Stimulated activated effector memory CD8-positive, alpha-beta T cell treated with anti-CD3 and anti-CD28 coated beads, Interleukin-12 subunit alpha, Interleukin-12 subunit beta, amount 100 ng/mL, for 72 hours (primary cell): ENCODE measurements at regions not wholly inside any gene's neighbourhood (a gene's known extent, or its start where the extent isn't known, plus 50 kb on each side); places are given as distances from the start of the nearest gene placed in this dataset.
"Not testable (repeated sequence)": the region's sequence is repeated elsewhere in the genome, so short reads cannot be mapped to it uniquely, and the experiment has no call there.

Source experiments
- ATAC-seq: fragments of 150-1000 bp; cut with Tn5 transposase; 2 replicates; pipeline ENCODE4 v1.10.0; 2021
- DNase-seq, 2 donors: peaks; one replicate each; pipeline ENCODE4 v3.0.0; 2021 to 2022; ENCODE audit warnings: low spot score in 2 of 2
- H3K27ac Mint-ChIP-seq: one replicate; pipeline ENCODE4 v1.8.0; 2022; ENCODE audit warnings: mild to moderate bottlenecking, mixed read lengths
- H3K36me3 Mint-ChIP-seq: one replicate; pipeline ENCODE4 v1.8.0; 2022; ENCODE audit warnings: mild to moderate bottlenecking, mixed read lengths
- H3K4me1 Mint-ChIP-seq: one replicate; pipeline ENCODE4 v1.8.0; 2022; ENCODE audit warnings: mixed read lengths
- H3K4me3 Mint-ChIP-seq: one replicate; pipeline ENCODE4 v1.8.0; 2022; ENCODE audit warnings: mild to moderate bottlenecking, mixed read lengths
- H3K9me3 Mint-ChIP-seq: one replicate; pipeline ENCODE4 v1.8.0; 2022; ENCODE audit warnings: mixed read lengths

DNA sequence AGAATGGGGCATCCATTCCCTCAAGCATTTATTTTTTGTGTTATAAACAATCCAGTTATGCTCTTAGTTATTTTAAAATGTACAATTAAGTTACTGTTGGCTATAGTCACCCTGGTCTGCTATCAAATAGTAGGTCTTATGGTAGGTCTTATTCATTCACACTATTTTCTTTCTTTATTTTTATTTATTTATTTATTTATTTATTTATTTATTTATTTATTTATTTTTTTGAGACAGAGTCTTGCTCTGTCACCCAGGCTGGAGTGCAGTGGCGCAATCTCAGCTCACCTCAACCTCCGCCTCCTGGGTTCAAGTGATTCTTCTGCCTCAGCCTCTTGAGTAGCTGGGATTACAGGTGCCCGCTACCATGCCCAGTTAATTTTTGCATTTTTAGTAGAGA is 967.4 kb upstream of the AUTS2 start:
- H3K4me1 Mint-ChIP-seq, ATAC-seq, H3K36me3 Mint-ChIP-seq, H3K27ac Mint-ChIP-seq, DNase-seq, H3K4me3 Mint-ChIP-seq, H3K9me3 Mint-ChIP-seq: not testable (repeated sequence)

DNA sequence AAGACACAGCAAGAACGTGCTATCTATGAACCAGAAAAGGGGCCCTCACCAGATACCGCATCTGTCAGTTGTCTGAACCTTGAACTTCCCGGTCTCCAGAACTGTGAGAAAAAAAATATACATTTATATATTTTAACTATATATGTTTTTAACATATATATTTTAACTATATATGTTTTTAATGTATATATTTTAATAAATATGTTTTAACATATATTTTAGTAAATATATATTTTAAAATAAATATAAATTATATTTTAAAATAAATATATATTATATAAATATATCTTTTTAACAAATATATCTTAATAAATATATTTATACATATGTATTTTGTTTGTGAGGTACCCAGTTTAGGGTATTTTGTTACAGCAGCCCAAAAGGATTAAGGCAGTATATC is 958.2 kb upstream of the AUTS2 start:
- Mint-ChIP-seq H3K9me3 (peaks cover 7% of the 10 kb centered on the region), H3K36me3 (no peaks in the 10 kb centered on the region), H3K4me1 (no peaks in the 10 kb centered on the region), H3K4me3 (no peak overlapping the region), H3K27ac (no peak overlapping the region)
- no peak for DNase-seq
- ATAC-seq, result no peak

DNA sequence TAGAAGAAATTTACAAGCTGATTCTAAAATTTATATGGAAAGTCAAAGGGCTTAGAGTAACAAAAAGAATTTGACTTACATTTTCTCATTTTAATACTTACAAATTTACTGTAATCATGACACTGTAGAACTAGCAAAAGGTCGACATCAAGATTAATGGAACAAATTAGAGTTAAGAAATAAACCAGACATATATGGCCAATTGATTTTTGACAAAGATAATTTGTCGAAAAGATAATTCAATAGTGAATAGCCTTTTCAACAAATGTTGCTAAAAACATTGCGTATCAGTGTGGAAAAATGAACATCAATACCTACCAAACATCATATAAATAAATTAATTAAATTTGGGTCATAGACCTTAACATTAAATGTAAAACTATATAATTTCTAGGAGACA is 955.5 kb upstream of the AUTS2 start:
- H3K4me3 Mint-ChIP-seq, result no peak overlapping the region
- DNase-seq (no peak), ATAC-seq (no peak)
- no peaks in the 10 kb centered on the region for H3K36me3 Mint-ChIP-seq
- no peaks in the 10 kb centered on the region for H3K4me1 Mint-ChIP-seq
- H3K9me3 Mint-ChIP-seq, result peaks cover 3% of the 10 kb centered on the region
- no peak overlapping the region for H3K27ac Mint-ChIP-seq

DNA sequence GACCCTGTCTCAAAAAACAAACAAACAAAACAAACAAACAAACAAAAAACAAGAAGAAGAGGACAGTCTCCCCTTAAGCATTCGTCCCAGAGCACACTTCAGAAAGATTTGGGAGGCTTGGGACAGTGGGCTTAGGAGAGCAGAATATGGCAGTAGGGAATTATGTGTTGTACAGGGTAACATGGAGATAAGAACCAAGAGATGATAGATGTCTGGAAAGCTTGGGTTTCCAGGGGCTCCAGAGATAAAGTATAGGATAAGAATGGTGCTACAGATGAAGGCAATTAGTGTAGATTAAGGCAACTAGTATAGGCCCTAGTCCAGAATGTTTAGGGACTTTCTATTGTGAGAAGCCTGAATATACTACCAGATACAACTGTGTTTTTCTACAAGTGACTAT is 934.9 kb upstream of the AUTS2 start:
- no peak overlapping the region for H3K4me3 Mint-ChIP-seq

DNA sequence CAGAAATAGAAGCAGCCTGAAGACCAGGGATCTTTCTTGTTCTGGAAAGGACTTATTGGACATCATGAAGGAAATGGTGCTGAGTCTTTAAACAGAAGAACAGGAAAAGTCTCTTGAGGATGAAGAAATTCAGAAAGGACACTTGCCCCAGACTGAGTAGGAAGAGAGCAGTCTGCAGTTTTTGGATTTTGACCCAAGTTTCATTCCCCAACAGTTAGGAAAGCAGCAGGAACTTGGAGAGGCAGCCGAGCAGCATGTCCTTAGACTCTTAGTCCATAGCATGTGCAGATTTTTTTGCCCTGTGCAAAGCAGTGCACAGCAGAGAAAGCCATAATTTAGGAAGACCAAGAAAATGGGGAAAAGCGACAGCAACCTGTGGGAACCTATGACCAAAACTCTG is 927.2 kb upstream of the AUTS2 start:
- ATAC-seq, result no peak
- Mint-ChIP-seq H3K9me3 (peaks cover 16% of the 10 kb centered on the region), H3K4me1 (no peaks in the 10 kb centered on the region), H3K36me3 (no peaks in the 10 kb centered on the region), H3K4me3 (no peak overlapping the region), H3K27ac (no peak overlapping the region)
- no peak for DNase-seq

More for the DNA sequence above, 934.9 kb upstream of the AUTS2 start:
- no peaks in the 10 kb centered on the region for H3K4me1 Mint-ChIP-seq
- H3K9me3 Mint-ChIP-seq, result peaks cover 5% of the 10 kb centered on the region
- no peak for DNase-seq
- no peak overlapping the region for H3K27ac Mint-ChIP-seq
- H3K36me3 Mint-ChIP-seq, result no peaks in the 10 kb centered on the region
- ATAC-seq, result no peak

DNA sequence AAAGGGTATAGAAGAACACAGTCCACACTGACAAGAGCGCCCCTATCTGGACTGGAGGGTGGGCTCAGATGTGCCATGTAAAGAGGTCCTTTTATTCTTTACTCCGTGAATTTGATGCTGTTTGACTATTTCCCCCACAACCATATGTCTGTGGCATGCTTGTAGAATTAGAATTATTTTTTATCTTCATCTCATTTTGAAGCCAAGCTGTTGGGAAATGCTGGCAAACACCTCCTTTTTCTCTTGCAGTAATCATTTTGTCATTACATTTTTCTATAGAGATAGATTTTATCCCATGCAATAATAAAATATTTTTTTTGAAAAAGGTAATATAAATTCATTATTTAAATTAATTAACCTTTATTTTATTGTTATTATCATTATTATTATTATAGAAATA is 926.6 kb upstream of the AUTS2 start:
- DNase-seq (no peak), ATAC-seq (no peak)
- Mint-ChIP-seq H3K27ac (no peak overlapping the region), H3K4me1 (no peaks in the 10 kb centered on the region), H3K4me3 (no peak overlapping the region), H3K9me3 (peaks cover 16% of the 10 kb centered on the region), H3K36me3 (no peaks in the 10 kb centered on the region)

DNA sequence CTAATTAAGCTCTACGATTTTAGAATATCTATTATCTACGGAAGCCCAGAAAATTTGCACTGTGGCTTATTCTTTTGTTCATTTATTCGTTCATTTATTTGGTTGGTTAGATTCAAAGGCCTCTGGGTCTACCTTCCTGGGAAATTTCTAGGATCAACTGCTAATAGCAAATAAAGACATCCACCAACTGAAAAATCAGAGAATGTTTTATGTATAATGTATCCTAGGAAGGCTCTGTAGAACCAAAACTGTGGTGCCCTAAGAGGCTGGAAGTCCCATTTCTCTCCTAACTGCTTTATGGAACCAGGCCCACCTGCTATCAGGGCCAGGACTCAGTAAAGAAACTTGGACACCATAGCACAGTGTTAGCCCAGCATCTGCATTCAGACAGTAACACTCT is 923.4 kb upstream of the AUTS2 start:
- Mint-ChIP-seq H3K36me3 (no peaks in the 10 kb centered on the region), H3K9me3 (peaks cover 21% of the 10 kb centered on the region), H3K27ac (no peak overlapping the region), H3K4me3 (no peak overlapping the region), H3K4me1 (no peaks in the 10 kb centered on the region)
- no peak for DNase-seq
- ATAC-seq, result no peak

DNA sequence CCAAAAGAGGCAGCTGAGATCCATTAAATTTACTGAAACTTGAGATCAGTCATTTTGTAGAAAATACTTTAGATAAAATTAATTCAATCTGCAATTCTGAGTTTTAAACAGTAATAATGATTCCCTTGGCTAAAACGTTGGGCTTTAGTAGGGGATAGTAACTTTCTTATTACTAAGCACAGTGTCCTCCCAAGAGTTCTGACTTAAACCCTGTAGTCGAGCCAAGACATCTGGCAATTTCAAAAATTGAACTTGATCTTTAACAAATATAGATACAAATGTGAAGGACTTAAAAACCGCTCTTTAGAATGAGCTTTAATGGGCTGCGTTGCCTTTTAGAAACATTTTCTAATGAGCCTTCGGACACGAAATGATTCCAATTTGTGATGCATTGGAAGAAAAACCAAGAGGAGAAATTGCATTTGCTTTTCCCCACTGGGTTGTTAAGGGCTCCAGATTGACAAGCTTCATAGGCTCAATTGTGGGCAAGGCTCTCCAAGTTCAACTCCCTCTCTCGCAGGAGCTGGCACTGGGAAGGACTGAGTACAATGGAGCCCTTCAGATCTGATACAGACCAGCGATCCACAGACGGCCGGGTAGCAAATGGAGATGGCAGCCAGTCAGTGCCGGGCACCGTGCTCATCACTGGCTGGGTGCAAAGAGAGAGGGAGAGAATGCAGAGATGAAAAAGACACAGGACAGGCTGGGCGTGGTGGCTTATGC is 921.3 kb upstream of the AUTS2 start:
- ATAC-seq (no peak), DNase-seq (no peak)
- H3K9me3 Mint-ChIP-seq, result peaks cover 21% of the 10 kb centered on the region
- no peak overlapping the region for H3K27ac Mint-ChIP-seq
- H3K4me1 Mint-ChIP-seq, result no peaks in the 10 kb centered on the region
- no peak overlapping the region for H3K4me3 Mint-ChIP-seq
- no peaks in the 10 kb centered on the region for H3K36me3 Mint-ChIP-seq

DNA sequence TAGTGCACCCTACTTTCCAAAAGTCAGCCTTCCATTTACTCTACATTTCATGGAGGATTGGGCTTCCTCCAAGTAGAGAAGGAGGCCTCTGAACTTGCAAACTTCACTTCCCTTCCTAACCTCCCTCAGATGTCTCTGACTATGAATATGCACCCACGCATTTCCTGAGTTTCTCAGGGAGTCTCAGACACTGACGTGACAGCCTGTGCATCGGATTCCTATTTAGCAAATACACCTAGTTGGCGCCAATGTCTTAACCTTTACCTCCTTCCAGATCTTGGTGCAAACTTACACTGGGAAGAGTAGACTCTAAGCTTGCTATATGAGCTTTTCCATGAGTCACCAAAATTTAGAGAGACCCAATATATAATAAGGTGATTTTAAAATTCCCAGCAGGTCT is 920.1 kb upstream of the AUTS2 start:
- no peak for DNase-seq
- no peak for ATAC-seq
- H3K9me3 Mint-ChIP-seq, result peaks cover 21% of the 10 kb centered on the region
- H3K4me1 Mint-ChIP-seq, result no peaks in the 10 kb centered on the region
- no peak overlapping the region for H3K4me3 Mint-ChIP-seq
- H3K36me3 Mint-ChIP-seq, result no peaks in the 10 kb centered on the region
- no peak overlapping the region for H3K27ac Mint-ChIP-seq

DNA sequence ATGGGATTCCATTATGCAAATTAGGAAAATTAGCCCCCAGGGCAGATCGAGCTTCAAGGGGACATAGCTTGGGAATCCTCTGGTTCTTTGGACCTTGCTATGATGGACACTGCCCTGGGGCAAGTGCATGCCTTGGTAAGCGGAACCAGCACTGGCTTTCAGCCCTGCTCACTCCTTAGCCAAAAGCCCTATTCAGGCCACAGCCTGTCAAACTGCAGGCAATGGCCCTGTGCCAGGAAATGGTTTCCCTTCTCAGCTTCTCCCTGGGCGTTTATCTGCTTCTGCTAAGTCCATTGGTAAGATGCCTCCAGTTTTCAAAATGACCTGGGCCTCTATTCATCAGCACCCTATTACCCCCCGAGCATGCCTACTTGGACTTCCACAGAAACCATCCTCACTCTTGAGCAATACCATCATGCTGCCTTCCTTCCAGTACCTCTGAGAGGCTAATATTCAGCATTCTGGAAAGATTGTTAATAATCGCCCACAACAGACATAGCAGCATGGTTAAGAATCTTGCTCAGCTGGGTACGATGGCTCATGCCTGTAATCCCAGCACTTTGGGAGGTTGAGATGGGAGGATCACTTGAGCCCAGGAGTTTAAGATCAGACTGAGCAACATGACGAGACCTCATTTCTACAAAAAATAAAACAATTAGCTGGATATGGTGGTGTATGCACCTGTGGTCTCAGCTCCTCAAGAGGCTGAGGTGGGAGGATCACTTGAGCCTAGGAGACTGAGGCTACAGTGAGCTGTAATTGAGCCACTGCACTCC is 918.6 kb upstream of the AUTS2 start:
- ATAC-seq (no peak), DNase-seq (no peak)
- Mint-ChIP-seq H3K36me3 (no peaks in the 10 kb centered on the region), H3K4me1 (no peaks in the 10 kb centered on the region), H3K27ac (no peak overlapping the region), H3K4me3 (no peak overlapping the region), H3K9me3 (peaks cover 18% of the 10 kb centered on the region)

DNA sequence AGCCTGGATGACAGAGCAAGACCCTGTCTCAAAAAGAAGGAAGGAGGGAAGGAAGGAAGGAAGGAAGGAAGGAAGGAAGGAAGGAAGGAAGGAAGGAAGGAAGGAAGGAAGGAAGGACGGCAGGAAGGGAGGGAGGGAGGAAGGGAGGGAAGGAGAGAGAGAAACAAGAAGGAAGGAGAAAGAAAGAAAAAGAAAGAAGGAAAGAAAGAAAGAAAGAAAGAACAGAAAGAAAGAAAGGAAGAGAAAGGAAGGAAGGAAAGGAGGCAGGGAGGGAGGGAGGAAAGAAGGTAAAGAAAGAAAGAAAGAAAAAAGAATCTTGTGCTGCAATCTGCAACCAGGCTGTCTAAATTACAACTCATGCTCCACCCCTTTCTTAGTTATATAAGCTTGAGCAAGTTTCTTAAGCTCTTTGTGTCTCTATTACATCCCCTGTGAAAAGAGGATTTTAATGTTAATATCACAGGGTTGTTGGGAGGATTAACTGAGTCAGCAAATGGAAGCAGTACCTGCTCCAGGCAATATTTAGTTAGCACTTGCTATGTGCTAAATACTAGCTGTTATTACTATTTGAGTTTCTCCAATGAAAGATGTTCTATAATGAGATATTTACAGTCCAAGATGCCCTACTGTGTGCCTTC is 917.9 kb upstream of the AUTS2 start:
- no peak for ATAC-seq
- H3K4me3 Mint-ChIP-seq, result no peak overlapping the region
- no peaks in the 10 kb centered on the region for H3K4me1 Mint-ChIP-seq
- H3K36me3 Mint-ChIP-seq, result no peaks in the 10 kb centered on the region
- DNase-seq, result no peak
- peaks cover 17% of the 10 kb centered on the region for H3K9me3 Mint-ChIP-seq
- H3K27ac Mint-ChIP-seq, result no peak overlapping the region

DNA sequence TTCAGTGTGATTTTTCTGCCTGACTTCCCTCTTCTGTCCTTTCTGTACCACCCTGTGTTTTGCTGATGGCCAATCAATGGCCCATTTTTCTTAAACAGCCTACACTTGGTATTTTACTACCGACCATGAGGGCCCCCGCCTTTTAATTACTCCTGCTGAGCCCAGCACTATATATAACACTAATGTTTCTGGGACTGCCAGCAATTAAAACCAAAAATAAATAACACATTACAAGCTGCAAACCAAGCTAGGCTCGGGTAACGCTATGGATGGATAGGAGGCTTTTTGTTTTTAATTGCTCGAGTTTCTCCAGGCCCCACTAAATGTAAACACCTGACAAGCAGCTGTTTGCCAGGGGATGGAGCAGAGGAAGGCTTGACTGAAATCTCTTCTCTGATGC is 915.4 kb upstream of the AUTS2 start:
- ATAC-seq, result no peak

DNA sequence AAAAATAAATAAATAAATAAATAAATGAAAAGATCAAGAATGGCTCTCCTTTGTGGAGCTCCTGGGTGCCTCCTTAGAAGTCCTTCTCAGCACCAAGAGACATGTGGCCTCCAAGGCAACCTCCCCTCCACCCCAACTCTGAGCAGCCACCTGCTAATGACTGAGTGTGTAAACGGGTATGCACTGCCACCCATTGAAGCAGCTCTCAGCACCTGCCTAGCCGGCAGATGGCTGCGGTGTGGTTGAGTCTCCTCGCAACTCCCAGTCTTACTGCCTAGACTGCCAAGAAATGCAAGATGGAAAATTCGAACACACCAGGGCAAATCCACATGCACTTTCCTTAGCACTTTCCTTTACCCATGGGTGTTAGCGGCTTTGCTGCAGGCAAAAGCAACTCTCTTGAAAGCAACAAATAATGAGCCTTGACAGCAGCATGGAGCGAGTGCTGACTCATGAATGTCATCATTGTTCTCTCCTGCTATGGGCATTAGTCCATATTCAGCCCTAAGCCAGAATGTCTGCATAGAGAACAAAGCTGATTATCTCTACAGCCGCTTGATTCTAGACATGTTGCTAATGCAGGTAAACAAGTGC is 913.9 kb upstream of the AUTS2 start:
- Mint-ChIP-seq H3K36me3 (no peaks in the 10 kb centered on the region), H3K9me3 (peaks cover 13% of the 10 kb centered on the region), H3K27ac (no peak overlapping the region), H3K4me3 (no peak overlapping the region), H3K4me1 (no peaks in the 10 kb centered on the region)
- DNase-seq, result no peak
- no peak for ATAC-seq

More for the DNA sequence above, 915.4 kb upstream of the AUTS2 start:
- peaks cover 13% of the 10 kb centered on the region for H3K9me3 Mint-ChIP-seq
- no peak overlapping the region for H3K27ac Mint-ChIP-seq
- H3K36me3 Mint-ChIP-seq, result no peaks in the 10 kb centered on the region
- no peak for DNase-seq
- H3K4me1 Mint-ChIP-seq, result no peaks in the 10 kb centered on the region
- H3K4me3 Mint-ChIP-seq, result no peak overlapping the region

DNA sequence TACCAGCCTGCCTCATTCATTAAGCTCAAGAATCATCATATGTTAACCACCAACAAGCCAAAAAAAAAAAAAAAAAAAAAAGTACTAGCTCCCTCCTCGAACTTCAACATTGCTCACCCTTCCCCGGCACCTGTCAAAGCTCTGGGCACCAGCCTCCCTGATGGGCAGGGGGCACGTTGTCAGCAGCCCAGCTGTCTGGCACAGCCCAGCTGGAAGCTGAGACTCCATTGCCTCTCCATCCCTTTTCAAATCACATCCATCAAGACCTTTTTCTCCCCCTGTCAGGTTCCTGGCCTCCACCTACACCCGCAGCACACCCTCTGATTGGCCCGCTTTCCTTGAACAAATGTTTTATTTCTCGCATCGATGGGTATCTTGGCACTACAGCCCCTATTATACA is 913.3 kb upstream of the AUTS2 start:
- Mint-ChIP-seq H3K4me1 (no peaks in the 10 kb centered on the region), H3K4me3 (no peak overlapping the region), H3K9me3 (peaks cover 10% of the 10 kb centered on the region), H3K36me3 (no peaks in the 10 kb centered on the region), H3K27ac (no peak overlapping the region)
- ATAC-seq, result no peak
- DNase-seq, result no peak

DNA sequence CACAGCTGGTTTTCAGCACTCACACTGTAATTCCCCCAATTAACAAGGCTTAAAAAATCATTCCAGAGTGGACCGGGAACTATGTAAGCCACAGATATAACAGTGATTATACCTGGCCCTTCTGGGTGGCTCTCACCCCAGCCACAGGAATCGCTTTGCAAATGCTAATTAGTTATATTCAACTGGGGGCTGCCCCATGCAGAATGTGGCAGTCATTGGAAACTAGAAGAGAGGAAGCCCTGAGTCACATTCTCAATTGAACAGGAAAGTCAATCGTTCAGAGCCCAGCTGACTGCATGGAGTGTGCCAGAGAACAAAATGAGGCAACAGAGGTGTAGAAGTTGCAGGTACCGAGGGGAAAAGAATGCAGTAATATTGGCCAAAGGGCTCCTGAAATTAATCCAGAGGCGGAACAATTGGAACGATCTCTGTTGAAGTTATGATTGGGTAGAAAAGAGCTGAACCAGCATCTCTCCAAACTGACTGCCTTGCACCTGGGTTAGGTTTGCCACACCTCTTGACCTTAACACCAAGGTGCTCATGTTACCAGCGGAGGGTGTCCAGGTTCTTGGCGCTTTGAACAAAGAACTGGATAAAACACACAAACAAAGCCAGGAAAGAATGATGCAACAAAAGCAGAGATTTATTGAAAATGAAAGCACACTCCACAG is 909.7 kb upstream of the AUTS2 start:
- peaks cover 10% of the 10 kb centered on the region for H3K9me3 Mint-ChIP-seq
- DNase-seq (no peak), ATAC-seq (no peak)
- no peaks in the 10 kb centered on the region for H3K36me3 Mint-ChIP-seq
- H3K4me3 Mint-ChIP-seq, result no peak overlapping the region
- no peak overlapping the region for H3K27ac Mint-ChIP-seq
- H3K4me1 Mint-ChIP-seq, result no peaks in the 10 kb centered on the region
